ENCODE measurements at regions not wholly inside any gene's neighbourhood (a gene's known extent, or its start where the extent isn't known, plus 50 kb on each side); places are given as distances from the start of the nearest gene placed in this dataset.
"Not testable (repeated sequence)": the region's sequence is repeated elsewhere in the genome, so short reads cannot be mapped to it uniquely, and the experiment has no call there.

DNA sequence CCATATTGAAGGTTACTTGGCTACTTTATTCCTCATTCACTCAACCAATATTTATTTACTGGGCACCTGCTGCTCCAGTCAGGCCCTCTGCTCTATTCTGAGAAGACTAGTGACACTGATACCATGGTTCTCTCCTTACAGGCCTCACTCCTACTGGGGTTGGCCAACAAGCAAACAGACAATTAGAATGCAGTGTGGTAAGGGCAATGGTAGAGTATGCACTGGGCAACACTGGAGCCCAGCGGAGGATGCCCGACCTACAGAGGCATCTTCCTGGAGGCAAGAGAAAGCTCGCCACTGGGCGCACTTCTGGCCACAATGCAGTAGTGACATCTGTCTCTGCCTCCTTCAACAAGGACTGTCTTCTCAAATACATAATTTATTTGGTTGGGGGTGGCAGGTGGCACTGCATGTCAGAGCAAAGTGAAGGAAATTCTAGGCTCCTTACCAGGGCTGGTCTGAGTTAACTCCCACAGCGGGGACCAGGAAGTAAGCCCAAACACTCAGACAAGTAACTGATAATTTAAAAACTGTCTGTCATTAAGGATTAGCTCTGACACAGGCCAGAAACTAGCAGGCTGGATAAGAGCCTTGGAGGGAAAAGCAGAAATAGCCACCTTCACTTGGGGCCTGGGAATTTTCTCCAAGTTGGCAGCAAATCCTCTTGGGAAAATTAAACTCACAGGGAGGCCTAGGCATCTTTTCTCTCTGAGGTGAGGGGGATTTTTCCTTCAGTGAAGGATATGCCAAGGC lies 150.7 kb upstream of the EOLA2 start:
- Histone ChIP-seq H3K27me3 (ENCODE audit: insufficient read depth, low read length) (no peaks in the 10 kb centered on the region), H3K27ac (ENCODE audit: low read depth, low read length) (no peak overlapping the region), H3K9me3 (ENCODE audit: control insufficient read depth in 1 of 2, low read length in 2 of 2) (no peaks in the 10 kb centered on the region), H3K4me1 (ENCODE audit: insufficient read depth, low read length) (no peaks in the 10 kb centered on the region), H3K36me3 (ENCODE audit: insufficient read depth, low read length) (no peaks in the 10 kb centered on the region), H3K4me3 (ENCODE audit: low read length in 2 of 2) (no peak overlapping the region)
- intact Hi-C loops (cut with micrococcal nuclease), result no loop called here
- no peak for DNase-seq
- Mint-ChIP-seq H3K36me3 (no peaks in the 10 kb centered on the region), H3K4me3 (no peak overlapping the region), H3K9me3 (peaks cover 0 to 1% (median 0%) of the 10 kb centered on the region in 8 donors), H3K4me1 (no peaks in the 10 kb centered on the region), H3K27me3 (no peaks in the 10 kb centered on the region), H3K27ac (no peak overlapping the region)
- ChIA-PET CTCF (ENCODE audit: partially characterized antibody) (no interaction called here), POLR2A (ENCODE audit: partially characterized antibody) (no interaction called here)

DNA sequence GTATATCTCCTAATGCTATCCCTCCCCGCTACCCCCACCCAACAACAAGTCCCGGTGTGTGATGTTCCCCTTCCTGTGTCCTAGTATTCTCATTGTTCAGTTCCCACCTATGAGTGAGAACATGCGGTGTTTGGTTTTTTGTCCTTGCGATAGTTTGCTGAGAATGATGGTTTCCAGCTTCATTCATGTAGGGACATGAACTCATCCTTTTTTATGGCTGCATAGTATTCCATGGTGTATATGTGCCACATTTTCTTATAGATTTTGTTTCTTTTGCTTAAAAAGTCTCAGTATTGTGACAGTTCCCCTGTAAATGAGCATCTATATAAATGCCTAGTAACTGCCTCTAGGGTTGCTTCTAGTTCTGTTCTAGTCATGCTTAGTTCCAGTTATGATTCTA lies 153.0 kb upstream of the EOLA2 start:
- H3K36me3 ChIP-seq (ENCODE audit: insufficient read depth, low read length); intact Hi-C loops (cut with micrococcal nuclease); H3K9me3 ChIP-seq (ENCODE audit: control insufficient read depth in 1 of 2, low read length in 2 of 2); H3K36me3 Mint-ChIP-seq; H3K27me3 ChIP-seq (ENCODE audit: insufficient read depth, low read length); H3K4me1 ChIP-seq (ENCODE audit: insufficient read depth, low read length); POLR2A ChIA-PET (ENCODE audit: partially characterized antibody); H3K27ac Mint-ChIP-seq; CTCF ChIA-PET (ENCODE audit: partially characterized antibody); H3K4me1 Mint-ChIP-seq; DNase-seq; H3K4me3 Mint-ChIP-seq; H3K27ac ChIP-seq (ENCODE audit: low read depth, low read length); H3K4me3 ChIP-seq (ENCODE audit: low read length in 2 of 2); H3K27me3 Mint-ChIP-seq; H3K9me3 Mint-ChIP-seq: not testable (repeated sequence)

DNA sequence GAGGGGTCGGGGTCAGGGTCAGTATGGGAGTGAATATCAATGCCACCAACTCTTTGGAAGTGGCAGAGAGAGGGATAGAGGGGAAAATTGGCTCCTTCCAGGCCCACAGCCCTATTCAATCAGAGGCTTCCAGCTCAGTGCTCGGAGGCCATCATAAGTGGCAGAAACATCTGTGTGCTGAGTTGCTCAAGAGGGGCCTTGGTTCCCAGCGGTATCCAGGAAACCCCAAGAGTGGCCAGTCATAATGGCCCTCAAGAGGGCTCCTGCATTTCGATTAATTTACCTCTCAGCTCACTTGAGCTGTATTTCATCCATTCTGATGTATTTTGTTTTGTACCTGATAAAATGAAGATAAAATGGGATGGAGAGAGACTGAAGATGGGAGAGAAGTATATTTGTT lies 154.3 kb upstream of the EOLA2 start:
- Histone ChIP-seq H3K4me3 (ENCODE audit: low read length in 2 of 2) (no peak overlapping the region), H3K27me3 (ENCODE audit: insufficient read depth, low read length) (no peaks in the 10 kb centered on the region), H3K27ac (ENCODE audit: low read depth, low read length) (no peak overlapping the region), H3K36me3 (ENCODE audit: insufficient read depth, low read length) (no peaks in the 10 kb centered on the region), H3K9me3 (ENCODE audit: control insufficient read depth in 1 of 2, low read length in 2 of 2) (no peaks in the 10 kb centered on the region), H3K4me1 (ENCODE audit: insufficient read depth, low read length) (no peaks in the 10 kb centered on the region)
- no peak for DNase-seq
- no peak overlapping the region for H3K27ac Mint-ChIP-seq
- intact Hi-C loops (cut with micrococcal nuclease), result no loop called here
- peaks cover 0 to 1% (median 0%) of the 10 kb centered on the region in 8 donors for H3K9me3 Mint-ChIP-seq
- CTCF ChIA-PET (ENCODE audit: partially characterized antibody), result no interaction called here
- H3K27me3 Mint-ChIP-seq, result peaks cover 0 to 2% of the 10 kb centered on the region in 2 donors
- no peaks in the 10 kb centered on the region for H3K4me1 Mint-ChIP-seq
- no peaks in the 10 kb centered on the region for H3K36me3 Mint-ChIP-seq
- no peak overlapping the region for H3K4me3 Mint-ChIP-seq
- POLR2A ChIA-PET (ENCODE audit: partially characterized antibody), result no interaction called here

DNA sequence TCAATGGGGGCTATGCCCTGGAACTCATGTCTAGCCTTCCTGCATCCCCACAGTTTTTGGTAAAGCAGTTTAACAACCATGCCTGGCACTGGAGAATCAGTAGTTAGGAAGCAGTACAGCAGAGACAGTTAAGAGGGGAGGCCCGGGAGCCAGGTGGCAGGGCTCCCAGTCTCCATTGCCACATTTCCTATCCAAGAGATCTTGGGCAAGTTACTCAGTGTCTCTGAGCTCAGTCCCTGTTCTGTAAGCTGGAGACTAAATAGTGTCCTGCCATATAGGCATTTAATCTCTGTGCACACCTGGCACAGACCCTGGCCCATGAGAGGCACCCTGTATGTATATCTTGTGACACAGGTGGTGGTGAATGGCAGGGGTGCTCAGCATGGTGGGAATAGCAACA lies 156.1 kb upstream of the EOLA2 start:
- POLR2A ChIA-PET (ENCODE audit: partially characterized antibody), result no interaction called here

DNA sequence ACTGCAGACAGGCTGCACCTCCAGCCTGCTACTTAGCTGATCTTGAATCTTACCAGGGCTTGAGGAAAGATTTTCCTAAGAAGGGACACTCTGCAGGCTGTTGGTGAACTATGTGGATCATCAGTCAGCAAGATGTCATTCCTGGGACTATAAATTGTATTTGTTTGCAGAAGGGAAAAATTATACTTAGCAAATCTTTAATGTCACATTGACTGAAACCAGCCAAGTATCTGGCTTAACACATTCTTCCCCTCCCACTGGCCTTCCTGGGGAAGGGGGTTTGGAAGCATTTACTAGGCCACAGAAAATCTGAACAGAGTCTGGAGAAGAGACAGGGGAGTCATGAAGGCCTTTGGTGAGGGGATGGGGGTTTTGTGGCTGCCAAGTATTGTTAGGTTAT lies 156.7 kb upstream of the EOLA2 start:
- H3K36me3 Mint-ChIP-seq, result no peaks in the 10 kb centered on the region
- POLR2A ChIA-PET (ENCODE audit: partially characterized antibody), result no interaction called here
- H3K36me3 ChIP-seq (ENCODE audit: insufficient read depth, low read length), result no peaks in the 10 kb centered on the region
- no peaks in the 10 kb centered on the region for H3K4me1 Mint-ChIP-seq
- intact Hi-C loops (cut with micrococcal nuclease), result no loop called here
- no peak overlapping the region for H3K4me3 Mint-ChIP-seq
- no peak overlapping the region for H3K4me3 ChIP-seq (ENCODE audit: low read length in 2 of 2)
- no peaks in the 10 kb centered on the region for H3K27me3 ChIP-seq (ENCODE audit: insufficient read depth, low read length)
- H3K4me1 ChIP-seq (ENCODE audit: insufficient read depth, low read length), result no peaks in the 10 kb centered on the region
- H3K27ac ChIP-seq (ENCODE audit: low read depth, low read length), result no peak overlapping the region
- peaks cover 0 to 1% (median 0%) of the 10 kb centered on the region in 8 donors for H3K9me3 Mint-ChIP-seq
- H3K9me3 ChIP-seq (ENCODE audit: control insufficient read depth in 1 of 2, low read length in 2 of 2), result no peaks in the 10 kb centered on the region
- DNase-seq, result no peak
- H3K27ac Mint-ChIP-seq, result no peak overlapping the region
- peaks cover 0 to 2% of the 10 kb centered on the region in 2 donors for H3K27me3 Mint-ChIP-seq
- CTCF ChIA-PET (ENCODE audit: partially characterized antibody), result no interaction called here

More for the DNA sequence above, 156.1 kb upstream of the EOLA2 start:
- Histone ChIP-seq H3K27me3 (ENCODE audit: insufficient read depth, low read length) (no peaks in the 10 kb centered on the region), H3K36me3 (ENCODE audit: insufficient read depth, low read length) (no peaks in the 10 kb centered on the region), H3K4me1 (ENCODE audit: insufficient read depth, low read length) (no peaks in the 10 kb centered on the region), H3K4me3 (ENCODE audit: low read length in 2 of 2) (no peak overlapping the region), H3K9me3 (ENCODE audit: control insufficient read depth in 1 of 2, low read length in 2 of 2) (no peaks in the 10 kb centered on the region), H3K27ac (ENCODE audit: low read depth, low read length) (no peak overlapping the region)
- Mint-ChIP-seq H3K27me3 (peaks cover 0 to 2% of the 10 kb centered on the region in 2 donors), H3K9me3 (peaks cover 0 to 1% (median 0%) of the 10 kb centered on the region in 8 donors), H3K27ac (no peak overlapping the region), H3K4me3 (peak overlapping the region in 1 of 8 donors; percentile 1), H3K36me3 (no peaks in the 10 kb centered on the region), H3K4me1 (no peaks in the 10 kb centered on the region)
- CTCF ChIA-PET (ENCODE audit: partially characterized antibody), result no interaction called here
- DNase-seq, result no peak
- intact Hi-C loops (cut with micrococcal nuclease), result no loop called here

DNA sequence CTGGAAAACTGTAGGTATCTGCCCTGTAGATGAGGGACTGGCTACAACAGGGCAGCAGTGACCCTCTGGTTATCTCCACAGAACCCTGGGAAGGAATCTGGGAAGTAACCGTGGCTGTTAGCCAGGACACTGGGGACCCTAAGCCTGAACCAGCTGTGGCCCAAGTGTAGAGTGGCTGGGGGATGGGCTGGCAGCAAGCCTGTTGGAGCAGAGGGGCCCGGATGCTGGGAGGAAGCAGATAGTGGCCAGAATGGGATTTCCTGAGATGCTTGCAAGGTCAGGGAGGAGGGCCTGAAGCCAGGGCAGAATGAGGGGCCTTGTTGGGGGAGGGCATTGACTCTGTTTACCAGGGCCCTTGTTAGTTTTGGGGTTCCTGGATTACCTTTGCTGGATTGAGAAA lies 161.0 kb upstream of the EOLA2 start:
- ChIA-PET CTCF (ENCODE audit: partially characterized antibody) (no interaction called here), POLR2A (ENCODE audit: partially characterized antibody) (no interaction called here)
- intact Hi-C loops (cut with micrococcal nuclease), result no loop called here
- H3K27ac Mint-ChIP-seq, result no peak overlapping the region
- peaks cover 0 to 5% (median 0%) of the 10 kb centered on the region in 8 donors for H3K9me3 Mint-ChIP-seq
- DNase-seq, result no peak
- no peak overlapping the region for H3K4me3 Mint-ChIP-seq
- H3K36me3 ChIP-seq (ENCODE audit: insufficient read depth, low read length), result no peaks in the 10 kb centered on the region
- H3K4me1 ChIP-seq (ENCODE audit: insufficient read depth, low read length), result no peaks in the 10 kb centered on the region
- no peaks in the 10 kb centered on the region for H3K36me3 Mint-ChIP-seq
- H3K27ac ChIP-seq (ENCODE audit: low read depth, low read length), result no peak overlapping the region
- H3K27me3 ChIP-seq (ENCODE audit: insufficient read depth, low read length), result no peaks in the 10 kb centered on the region
- no peaks in the 10 kb centered on the region for H3K4me1 Mint-ChIP-seq
- H3K9me3 ChIP-seq (ENCODE audit: control insufficient read depth in 1 of 2, low read length in 2 of 2), result no peaks in the 10 kb centered on the region
- H3K4me3 ChIP-seq (ENCODE audit: low read length in 2 of 2), result no peak overlapping the region
- peaks cover 0 to 2% of the 10 kb centered on the region in 2 donors for H3K27me3 Mint-ChIP-seq

DNA sequence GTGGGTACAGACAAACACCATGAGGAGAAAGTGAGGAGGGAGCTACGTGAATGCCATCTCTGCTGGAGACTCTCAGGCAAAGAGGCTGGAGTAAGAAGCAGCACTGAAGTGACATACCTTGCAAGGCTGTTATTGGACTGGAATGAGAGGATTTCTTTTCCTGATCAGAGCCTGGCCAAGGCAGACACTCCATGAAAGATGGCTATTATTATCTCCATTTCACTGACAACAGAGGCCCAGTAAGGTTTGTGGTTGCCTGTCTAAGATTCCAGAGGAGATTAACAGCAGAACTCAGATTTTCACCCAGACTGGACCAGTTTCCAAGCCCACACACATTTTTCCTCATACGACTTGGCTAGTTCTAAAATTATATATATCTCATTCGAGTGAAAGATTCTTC lies 162.0 kb upstream of the EOLA2 start:
- DNase-seq, result no peak
- Mint-ChIP-seq H3K27me3 (peaks cover 0 to 2% of the 10 kb centered on the region in 2 donors), H3K4me3 (no peak overlapping the region), H3K36me3 (no peaks in the 10 kb centered on the region), H3K9me3 (peaks cover 0 to 5% (median 0%) of the 10 kb centered on the region in 8 donors), H3K27ac (no peak overlapping the region), H3K4me1 (no peaks in the 10 kb centered on the region)
- Histone ChIP-seq H3K36me3 (ENCODE audit: insufficient read depth, low read length) (no peaks in the 10 kb centered on the region), H3K27me3 (ENCODE audit: insufficient read depth, low read length) (no peaks in the 10 kb centered on the region), H3K9me3 (ENCODE audit: control insufficient read depth in 1 of 2, low read length in 2 of 2) (no peaks in the 10 kb centered on the region), H3K27ac (ENCODE audit: low read depth, low read length) (no peak overlapping the region), H3K4me1 (ENCODE audit: insufficient read depth, low read length) (no peaks in the 10 kb centered on the region), H3K4me3 (ENCODE audit: low read length in 2 of 2) (no peak overlapping the region)
- ChIA-PET POLR2A (ENCODE audit: partially characterized antibody) (no interaction called here), CTCF (ENCODE audit: partially characterized antibody) (no interaction called here)
- intact Hi-C loops (cut with micrococcal nuclease), result no loop called here

DNA sequence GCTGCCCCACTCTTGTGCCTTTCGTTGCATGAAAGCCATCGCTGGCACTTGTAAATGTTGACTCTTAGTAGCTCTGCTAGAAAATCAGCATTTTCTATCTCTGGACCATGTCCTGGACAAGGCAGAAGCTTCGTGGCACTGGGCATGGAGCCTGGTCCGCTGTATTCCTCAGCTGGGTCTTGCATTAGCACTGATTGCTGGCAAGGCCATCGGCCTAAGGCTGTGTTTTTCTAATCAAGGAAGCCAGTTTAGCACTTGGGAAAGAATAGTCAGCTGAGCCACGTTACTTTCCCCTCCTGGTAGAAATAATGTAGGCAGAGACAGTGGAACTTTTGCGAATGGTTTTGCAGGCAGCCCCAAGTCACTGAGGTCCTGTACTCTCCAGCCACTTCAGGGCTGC lies 180.2 kb upstream of the EOLA2 start:
- intact Hi-C loops (cut with micrococcal nuclease), result no loop called here
- H3K27me3 ChIP-seq (ENCODE audit: insufficient read depth, low read length), result no peaks in the 10 kb centered on the region
- H3K9me3 ChIP-seq (ENCODE audit: control insufficient read depth in 1 of 2, low read length in 2 of 2), result no peaks in the 10 kb centered on the region
- DNase-seq, result no peak
- Mint-ChIP-seq H3K36me3 (no peaks in the 10 kb centered on the region), H3K9me3 (peaks cover 0 to 4% (median 0%) of the 10 kb centered on the region in 8 donors), H3K27me3 (peaks cover 0 to 5% of the 10 kb centered on the region in 2 donors), H3K27ac (no peak overlapping the region), H3K4me1 (no peaks in the 10 kb centered on the region), H3K4me3 (no peak overlapping the region)
- H3K4me1 ChIP-seq (ENCODE audit: insufficient read depth, low read length), result no peaks in the 10 kb centered on the region
- no peak overlapping the region for H3K27ac ChIP-seq (ENCODE audit: low read depth, low read length)
- no peaks in the 10 kb centered on the region for H3K36me3 ChIP-seq (ENCODE audit: insufficient read depth, low read length)
- ChIA-PET POLR2A (ENCODE audit: partially characterized antibody) (no interaction called here), CTCF (ENCODE audit: partially characterized antibody) (no interaction called here)
- H3K4me3 ChIP-seq (ENCODE audit: low read length in 2 of 2), result no peak overlapping the region
